Sigmoid colon (tissue), 6 donors: ENCODE measurements at regions not wholly inside any gene's neighbourhood (a gene's known extent, or its start where the extent isn't known, plus 50 kb on each side); places are given as distances from the start of the nearest gene placed in this dataset.

Experiments used
- DNase-seq: peaks from one replicate; pipeline ENCODE4 v3.0.0-alpha.2; 2019
- H3K27ac ChIP-seq, 4 donors: fragments of 200-600 bp; sonication (generic); one replicate each; pipeline ENCODE4 v1.5.1; 2016 to 2019; ENCODE audit warnings: mild to moderate bottlenecking in 1 of 4
- H3K27me3 ChIP-seq, 3 donors: fragments of 200-600 bp; sonication (generic); one replicate each; pipeline ENCODE4 v1.5.1; 2019; ENCODE audit warnings: mild to moderate bottlenecking in 1 of 3
- H3K36me3 ChIP-seq, 4 donors: fragments of 200-600 bp; sonication (generic); one replicate each; pipeline ENCODE4 v1.5.1; 2016 to 2019
- H3K4me1 ChIP-seq, 4 donors: fragments of 200-600 bp; sonication (generic); one replicate each; pipeline ENCODE4 v1.5.1; 2017 to 2019
- H3K4me3 ChIP-seq, 4 donors: fragments of 200-600 bp; sonication (generic); one replicate each; pipeline ENCODE4 v1.5.1; 2017 to 2019; ENCODE audit warnings: mild to moderate bottlenecking in 2 of 4, moderate library complexity in 1 of 4
- H3K9me3 ChIP-seq, 4 donors: fragments of 200-600 bp in 3 of 4; sonication (generic) in 3 of 4; one replicate each; pipeline versions ENCODE4 v1.5.1 to v1.6.1; 2013 to 2019
- CTCF ChIP-seq, 4 experiments: fragments of 450-650 bp in 3 of 4; fragments of 200-600 bp in 1 of 4; IDR thresholded peaks; one replicate each; pipeline ENCODE4 v1.5.1; 2016 to 2019; ENCODE audit warnings: antibody characterized with exemption in 4 of 4, mild to moderate bottlenecking in 3 of 4, moderate library complexity in 2 of 4
- EP300 ChIP-seq, 4 donors: sonication (generic); formaldehyde crosslinking; IDR thresholded peaks; one replicate each; pipeline ENCODE4 v1.6.1; 2017; ENCODE audit warnings: antibody characterized with exemption in 4 of 4
- POLR2A ChIP-seq, 2 donors: fragments of 450-650 bp; IDR thresholded peaks; one replicate each; pipeline ENCODE4 v1.6.1; 2016; ENCODE audit warnings: antibody characterized with exemption in 2 of 2, mild to moderate bottlenecking in 2 of 2, moderate library complexity in 2 of 2
- POLR2AphosphoS5 ChIP-seq, 4 donors: sonication (generic); formaldehyde crosslinking; IDR thresholded peaks; one replicate each; pipeline ENCODE4 v1.6.1; 2017; ENCODE audit warnings: antibody characterized with exemption in 4 of 4
- WGBS, 2 donors: extraction: QIAGEN DNeasy Blood & Tissue Kit; methylation state at CpG; one replicate each; pipeline ENCODE4 v1.1.7; 2013; 5-methylcytosine and 5-hydroxymethylcytosine counted together
- intact Hi-C: fragments of 100-400 bp; cut with DNase I; formaldehyde crosslinking; loops from one replicate; pipeline ENCODE4 v1.15.1; 2023
- donor health status: healthy with polysubstance abuse.
- donor health status: healthy.

- intact Hi-C loops = no loop called here
- no peak for DNase-seq
- Histone ChIP-seq H3K27me3 (no peaks in the 10 kb centered on the region), H3K4me1 (no peaks in the 10 kb centered on the region), H3K27ac (no peak overlapping the region), H3K36me3 (no peaks in the 10 kb centered on the region), H3K4me3 (no peak overlapping the region), H3K9me3 (no peaks in the 10 kb centered on the region)
- TF ChIP-seq POLR2AphosphoS5 (IDR thresholded peaks at IDR 0.05) = no peak
- TF ChIP-seq CTCF (IDR thresholded peaks at IDR 0.05) = no peak
- no peak for TF ChIP-seq EP300 (IDR thresholded peaks at IDR 0.05)
- no peak for TF ChIP-seq POLR2A (IDR thresholded peaks at IDR 0.05)
- 92 to 94% methylated on average over 2 of the region's 2 CpGs for WGBS, 2 donors
Measured at GRCh38 chr2:76332871-76333270, 622.2 kb upstream of the GCFC2 start.

- Histone ChIP-seq H3K36me3 (no peaks in the 10 kb centered on the region), H3K4me1 (no peaks in the 10 kb centered on the region), H3K4me3 (no peak overlapping the region), H3K27me3 (no peaks in the 10 kb centered on the region), H3K27ac (no peak overlapping the region), H3K9me3 (no peaks in the 10 kb centered on the region)
- 78 to 83% methylated on average over 3 of the region's 3 CpGs for WGBS, 2 donors
- intact Hi-C loops = no loop called here
- DNase-seq = no peak
- TF ChIP-seq POLR2A (IDR thresholded peaks at IDR 0.05) (no peak), EP300 (IDR thresholded peaks at IDR 0.05) (no peak), CTCF (IDR thresholded peaks at IDR 0.05) (no peak), POLR2AphosphoS5 (IDR thresholded peaks at IDR 0.05) (no peak)
Measured at GRCh38 chr2:76330865-76331264, 620.1 kb upstream of the GCFC2 start.

- DNase-seq = no peak
- H3K4me3 ChIP-seq = no peak overlapping the region
- 47 to 79% methylated on average over 1 of the region's 1 CpG for WGBS, 2 donors
- no peak overlapping the region for H3K27ac ChIP-seq
- no peaks in the 10 kb centered on the region for H3K27me3 ChIP-seq
- H3K9me3 ChIP-seq = no peaks in the 10 kb centered on the region
- TF ChIP-seq POLR2AphosphoS5 (IDR thresholded peaks at IDR 0.05) (no peak), CTCF (IDR thresholded peaks at IDR 0.05) (no peak), EP300 (IDR thresholded peaks at IDR 0.05) (no peak), POLR2A (IDR thresholded peaks at IDR 0.05) (no peak)
- H3K36me3 ChIP-seq = no peaks in the 10 kb centered on the region
- intact Hi-C loops = no loop called here
- no peaks in the 10 kb centered on the region for H3K4me1 ChIP-seq
Measured at GRCh38 chr2:76326636-76327035, 615.9 kb upstream of the GCFC2 start.

- TF ChIP-seq CTCF (IDR thresholded peaks at IDR 0.05) (no peak), POLR2AphosphoS5 (IDR thresholded peaks at IDR 0.05) (no peak), POLR2A (IDR thresholded peaks at IDR 0.05) (no peak), EP300 (IDR thresholded peaks at IDR 0.05) (no peak)
- Histone ChIP-seq H3K4me1 (no peaks in the 10 kb centered on the region), H3K27ac (no peak overlapping the region), H3K9me3 (no peaks in the 10 kb centered on the region), H3K36me3 (no peaks in the 10 kb centered on the region), H3K27me3 (no peaks in the 10 kb centered on the region), H3K4me3 (no peak overlapping the region)
- WGBS, 2 donors = 75 to 88% methylated on average over 4 of the region's 4 CpGs
- intact Hi-C loops = no loop called here
- DNase-seq = no peak
Measured at GRCh38 chr2:76323381-76323780, 612.7 kb upstream of the GCFC2 start.

GRCh38 chr2:76320716-76321115 lies 610.0 kb upstream of the GCFC2 start:
- H3K4me1 ChIP-seq = no peaks in the 10 kb centered on the region

More at GRCh38 chr2:76320716-76321115, 610.0 kb upstream of the GCFC2 start:
- H3K4me3 ChIP-seq = no peak overlapping the region
- no peaks in the 10 kb centered on the region for H3K36me3 ChIP-seq
- intact Hi-C loops = no loop called here
- H3K9me3 ChIP-seq = no peaks in the 10 kb centered on the region
- DNase-seq = no peak
- TF ChIP-seq POLR2A (IDR thresholded peaks at IDR 0.05) (no peak), CTCF (IDR thresholded peaks at IDR 0.05) (no peak), EP300 (IDR thresholded peaks at IDR 0.05) (no peak), POLR2AphosphoS5 (IDR thresholded peaks at IDR 0.05) (no peak)
- H3K27me3 ChIP-seq = no peaks in the 10 kb centered on the region
- H3K27ac ChIP-seq = no peak overlapping the region
